B cell (primary cell): ENCODE measurements at regions not wholly inside any gene's neighbourhood (a gene's known extent, or its start where the extent isn't known, plus 50 kb on each side); places are given as distances from the start of the nearest gene placed in this dataset.
"Not testable (repeated sequence)": the region's sequence is repeated elsewhere in the genome, so short reads cannot be mapped to it uniquely, and the experiment has no call there.

Experiments used
- ATAC-seq: fragments of 200-7000 bp; cut with Tn5 transposase; one replicate; pipeline ENCODE4 v1.10.0; 2021; ENCODE audit warnings: low read depth, mild to moderate bottlenecking, moderate number of reproducible peaks, moderate library complexity
- CTCF ChIA-PET: fragments of 350-600 bp; sonication (Branson Sonifier 250); formaldehyde crosslinking; loops from one replicate; lab custom pipeline; 2021; ENCODE audit warnings: antibody characterized with exemption, inconsistent platforms; lab: Charles Lee
- POLR2A ChIA-PET: fragments of 350-600 bp; sonication (Branson Sonifier 250); formaldehyde crosslinking; loops from one replicate; lab custom pipeline; 2021; ENCODE audit warnings: antibody characterized with exemption; lab: Charles Lee
- DNase-seq: peaks from one replicate; pipeline ENCODE4 v3.0.0; 2013
- H2AFZ ChIP-seq: 2 replicates; pipeline ENCODE4 v1.6.1; 2012; ENCODE audit warnings: mild to moderate bottlenecking, low read depth, low read length; ENCODE audit not compliant: insufficient read depth, poor library complexity, severe bottlenecking
- H3K27ac ChIP-seq, 2 donors: 1 replicate in 1 of 2; 2 replicates in 1 of 2; pipeline ENCODE4 v1.5.1; 2012 to 2013; ENCODE audit warnings: low read length in 2 of 2, mild to moderate bottlenecking in 2 of 2, moderate library complexity in 1 of 2
- H3K27me3 ChIP-seq, 4 experiments: fragments of 200-600 bp in 1 of 4; sonication (generic) in 1 of 4; replicated peaks in 1 of 4; 1 replicate in 2 of 4; 2 replicates in 2 of 4; pipeline versions ENCODE4 v1.6.1 to v1.7.0; 2013 to 2016; ENCODE audit warnings: low read length in 3 of 4, mild to moderate bottlenecking in 2 of 4, mixed read lengths in 1 of 4, moderate library complexity in 1 of 4; ENCODE audit not compliant: insufficient read depth in 4 of 4, control insufficient read depth in 3 of 4; ENCODE audit errors: control extremely low read depth in 1 of 4
- H3K36me3 ChIP-seq, 2 experiments: replicated peaks in 1 of 2; 1 replicate in 1 of 2; 2 replicates in 1 of 2; pipeline versions ENCODE4 v1.6.1 to v1.7.1; 2013; ENCODE audit warnings: low read length in 1 of 2; ENCODE audit not compliant: insufficient read depth in 2 of 2, control insufficient read depth in 1 of 2; ENCODE audit errors: control extremely low read depth in 1 of 2, extremely low read depth in 1 of 2
- H3K4me1 ChIP-seq, 2 donors: fragments of 200-600 bp in 1 of 2; sonication (generic) in 1 of 2; 1 replicate in 1 of 2; 2 replicates in 1 of 2; pipeline versions ENCODE4 v1.5.1 to v1.6.1; 2013 to 2017; ENCODE audit warnings: low read length in 2 of 2; ENCODE audit not compliant: control insufficient read depth in 2 of 2, insufficient read depth in 2 of 2
- H3K4me2 ChIP-seq: replicated peaks from 2 replicates; pipeline ENCODE3; 2012; ENCODE audit warnings: mild to moderate bottlenecking, low read depth, low read length; ENCODE audit not compliant: poor library complexity, severe bottlenecking
- H3K4me3 ChIP-seq, 5 experiments: fragments of 200-600 bp in 1 of 5; sonication (generic) in 1 of 5; 1 replicate in 3 of 5; 2 replicates in 2 of 5; pipeline versions ENCODE4 v1.5.1 to v1.7.0; 2011 to 2016; ENCODE audit warnings: low read length in 4 of 5, mild to moderate bottlenecking in 4 of 5, low read depth in 2 of 5, control low read depth in 1 of 5, moderate library complexity in 1 of 5; ENCODE audit not compliant: insufficient read depth in 1 of 5; ENCODE audit errors: control extremely low read depth in 1 of 5, extremely low read depth in 1 of 5
- H3K79me2 ChIP-seq: fragments of 200-600 bp; sonication (generic); one replicate; pipeline ENCODE4 v1.6.0; 2016; ENCODE audit warnings: low read length; ENCODE audit not compliant: control insufficient read depth, insufficient read depth
- H3K9ac ChIP-seq: fragments of 200-600 bp; sonication (generic); 2 replicates; pipeline ENCODE4 v1.6.1; 2017; ENCODE audit warnings: mild to moderate bottlenecking, low read length, moderate library complexity
- H3K9me3 ChIP-seq, 3 donors: one replicate each; pipeline versions ENCODE4 v1.6.1 to v1.7.1; 2013; ENCODE audit warnings: low read length in 2 of 3; ENCODE audit not compliant: control insufficient read depth in 2 of 3, insufficient read depth in 1 of 3; ENCODE audit errors: control extremely low read depth in 1 of 3
- H4K20me1 ChIP-seq: 2 replicates; pipeline ENCODE4 v1.6.0; 2012; ENCODE audit warnings: mild to moderate bottlenecking, low read length; ENCODE audit not compliant: insufficient read depth, control insufficient read depth, poor library complexity, severe bottlenecking
- H3K27ac Mint-ChIP-seq: one replicate; pipeline ENCODE4 v1.8.0; 2021; ENCODE audit warnings: mixed read lengths
- H3K27me3 Mint-ChIP-seq: one replicate; pipeline ENCODE4 v1.8.0; 2021; ENCODE audit warnings: mixed read lengths
- H3K4me1 Mint-ChIP-seq: one replicate; pipeline ENCODE4 v1.8.0; 2021; ENCODE audit warnings: mixed read lengths
- H3K4me3 Mint-ChIP-seq: one replicate; pipeline ENCODE4 v1.8.0; 2021; ENCODE audit warnings: mixed read lengths
- H3K9me3 Mint-ChIP-seq: one replicate; pipeline ENCODE4 v1.8.0; 2022; ENCODE audit warnings: mixed read lengths; ENCODE audit not compliant: insufficient read depth
- CTCF ChIP-seq: fragments of 200-600 bp; IDR thresholded peaks from one replicate; pipeline ENCODE4 v1.8.0; 2022; ENCODE audit warnings: antibody characterized with exemption, mild to moderate bottlenecking
- EZH2 ChIP-seq: IDR thresholded peaks from 2 replicates; pipeline ENCODE4 v1.6.1; 2012; ENCODE audit warnings: borderline replicate concordance, low read depth, mild to moderate bottlenecking, moderate library complexity, low read length; ENCODE audit not compliant: insufficient read depth, poor library complexity, severe bottlenecking
- WGBS: methylation state at CpG from one replicate; pipeline ENCODE4 v1.1.5; 2013; ENCODE audit warnings: missing lambda C conversion rate; ENCODE audit not compliant: insufficient coverage; 5-methylcytosine and 5-hydroxymethylcytosine counted together
- intact Hi-C: fragments of 100-400 bp; cut with micrococcal nuclease; formaldehyde crosslinking; loops from one replicate; pipeline ENCODE4 v1.10.0; 2022

- Histone ChIP-seq H3K27ac (no peak overlapping the region), H3K4me2 (no peak overlapping the region), H3K4me1 (no peaks in the 10 kb centered on the region), H3K27me3 (peaks cover 0 to 17% (median 2%) of the 10 kb centered on the region in 4 experiments), H3K36me3 (no peaks in the 10 kb centered on the region), H3K9me3 (peaks cover 1 to 18% (median 16%) of the 10 kb centered on the region in 3 donors), H3K79me2 (no peaks in the 10 kb centered on the region), H3K4me3 (no peak overlapping the region), H4K20me1 (no peaks in the 10 kb centered on the region), H2AFZ (no peak overlapping the region), H3K9ac (no peak overlapping the region)
- POLR2A ChIA-PET: no interaction called here
- DNase-seq (no peak), ATAC-seq (no peak)
- no peak overlapping the region for H3K4me3 Mint-ChIP-seq
- intact Hi-C loops: no loop called here
- CTCF ChIA-PET: no interaction called here
- peaks cover 7% of the 10 kb centered on the region for H3K9me3 Mint-ChIP-seq
- no peaks in the 10 kb centered on the region for H3K4me1 Mint-ChIP-seq
- no peak for TF ChIP-seq CTCF
- no peak for TF ChIP-seq EZH2
- H3K27ac Mint-ChIP-seq: no peak overlapping the region
- H3K27me3 Mint-ChIP-seq: peaks cover 41% of the 10 kb centered on the region
Observed at GRCh38 chr20:48444249-48444648, 383.6 kb downstream of the PREX1 start.

GRCh38 chr20:48440916-48441315 is 386.9 kb downstream of the PREX1 start:
- no peak for TF ChIP-seq EZH2
- no peak for TF ChIP-seq CTCF
- CTCF ChIA-PET: no interaction called here

GRCh38 chr20:48440261-48440660 is 387.5 kb downstream of the PREX1 start:
- H3K27ac ChIP-seq, H3K36me3 ChIP-seq, POLR2A ChIA-PET, H3K9me3 Mint-ChIP-seq, H4K20me1 ChIP-seq, H3K4me1 ChIP-seq, CTCF ChIA-PET, H3K9ac ChIP-seq, H3K4me2 ChIP-seq, H3K4me3 ChIP-seq, H3K4me3 Mint-ChIP-seq, ATAC-seq, DNase-seq, H2AFZ ChIP-seq, H3K27ac Mint-ChIP-seq, H3K4me1 Mint-ChIP-seq, intact Hi-C loops, H3K79me2 ChIP-seq: not testable (repeated sequence)
- Histone ChIP-seq H3K9me3 (peaks cover 2 to 26% (median 21%) of the 10 kb centered on the region in 3 donors), H3K27me3 (peaks cover 0 to 25% (median 4%) of the 10 kb centered on the region in 4 experiments)
- WGBS: 79% methylated on average over 2 of the region's 3 CpGs
- H3K27me3 Mint-ChIP-seq: peaks cover 49% of the 10 kb centered on the region

More at GRCh38 chr20:48440916-48441315, 386.9 kb downstream of the PREX1 start:
- H3K27me3 Mint-ChIP-seq: peaks cover 54% of the 10 kb centered on the region
- H3K4me1 Mint-ChIP-seq: no peaks in the 10 kb centered on the region
- peaks cover 0 to 25% (median 4%) of the 10 kb centered on the region in 4 experiments for H3K27me3 ChIP-seq
- H3K36me3 ChIP-seq: no peaks in the 10 kb centered on the region
- H3K27ac Mint-ChIP-seq: no peak overlapping the region
- peaks cover 2 to 27% (median 21%) of the 10 kb centered on the region in 3 donors for H3K9me3 ChIP-seq
- DNase-seq (no peak), ATAC-seq (no peak)
- H3K9me3 Mint-ChIP-seq: peaks cover 9% of the 10 kb centered on the region
- H3K4me2 ChIP-seq: no peak overlapping the region
- intact Hi-C loops: no loop called here
- H3K79me2 ChIP-seq: no peaks in the 10 kb centered on the region
- no peak overlapping the region for H2AFZ ChIP-seq
- 88% methylated on average over 6 of the region's 8 CpGs for WGBS
- H3K4me1 ChIP-seq: no peaks in the 10 kb centered on the region
- no peak overlapping the region for H3K4me3 Mint-ChIP-seq
- no peak overlapping the region for H3K4me3 ChIP-seq
- H3K9ac ChIP-seq: no peak overlapping the region
- no peaks in the 10 kb centered on the region for H4K20me1 ChIP-seq
- POLR2A ChIA-PET: no interaction called here
- no peak overlapping the region for H3K27ac ChIP-seq
